HepG2 (cell line): ENCODE measurements at regions not wholly inside any gene's neighbourhood (a gene's known extent, or its start where the extent isn't known, plus 50 kb on each side); places are given as distances from the start of the nearest gene placed in this dataset.

Source experiments
- ATAC-seq: fragments of 200-7000 bp; cut with Tn5 transposase; 3 replicates; pipeline ENCODE4 v1.9.1; 2020; ENCODE audit warnings: mild to moderate bottlenecking, moderate library complexity
- BruUV-seq: library from RNA; stranded (reverse); fragments of 400-500 nt; replicated peaks from 2 replicates; lab custom pipeline; 2021; lab: Mats Ljungman, UMichigan
- CTCF ChIA-PET: fragments of 300-600 bp; formaldehyde crosslinking; extraction: SDS; loops from one replicate; lab custom pipeline; 2021; ENCODE audit warnings: low total read pairs, inconsistent platforms, low intra/inter-chr PET ratio; lab: Yijun Ruan, JAX
- POLR2A ChIA-PET: fragments of 350-600 bp; sonication (Branson Sonifier 250); formaldehyde crosslinking; loops from one replicate; lab custom pipeline; 2020; ENCODE audit warnings: antibody characterized with exemption, inconsistent platforms; lab: Yijun Ruan, JAX
- DNase-seq: peaks from one replicate; pipeline ENCODE4 v3.0.0-alpha.2; 2015; ENCODE audit warnings: low spot score
- FAIRE-seq: peaks from 3 replicates; lab custom pipeline; 2011; peaks lifted over from hg19 to GRCh38; lab: Jason Lieb, UNC
- H2AFZ ChIP-seq: one replicate; pipeline ENCODE4 v1.6.1; 2011; ENCODE audit warnings: low read length, inconsistent platforms
- H3K27ac ChIP-seq: fragments of 300-600 bp; 3 replicates; pipeline ENCODE4 v1.8.0; 2011; ENCODE audit warnings: mixed run types, mild to moderate bottlenecking, mixed read lengths, low read length, inconsistent platforms; ENCODE audit not compliant: insufficient read depth; ENCODE audit errors: extremely low read length
- H3K27me3 ChIP-seq, 2 experiments: fragments of 200-600 bp in 1 of 2; 2 replicates in 1 of 2; 3 replicates in 1 of 2; pipeline versions ENCODE4 v1.6.0 to v1.8.0; 2011; ENCODE audit warnings: low read length in 2 of 2, mild to moderate bottlenecking in 2 of 2, moderate library complexity in 2 of 2, inconsistent platforms in 1 of 2; ENCODE audit not compliant: insufficient read depth in 2 of 2, control insufficient read depth in 1 of 2
- H3K36me3 ChIP-seq, 2 experiments: fragments of 200-600 bp in 1 of 2; replicated peaks in 1 of 2; 2 replicates in 1 of 2; 3 replicates in 1 of 2; pipeline versions ENCODE4 v1.5.1 to v1.8.0; 2011; ENCODE audit warnings: low read length in 2 of 2, inconsistent platforms in 1 of 2; ENCODE audit not compliant: insufficient read depth in 2 of 2, control insufficient read depth in 1 of 2
- H3K4me1 ChIP-seq: 2 replicates; pipeline ENCODE4 v1.5.1; 2012; ENCODE audit warnings: low read length, inconsistent platforms; ENCODE audit not compliant: insufficient read depth
- H3K4me2 ChIP-seq: 2 replicates; pipeline ENCODE4 v1.6.0; 2011; ENCODE audit warnings: low read depth, low read length, inconsistent platforms
- H3K4me3 ChIP-seq, 3 experiments: fragments of 200-600 bp in 1 of 3; sonication (generic), shearing (Covaris generic) in 1 of 3; replicated peaks in 1 of 3; 2 replicates each; pipeline ENCODE4 v1.5.1; 2011 to 2016; ENCODE audit warnings: low read length in 3 of 3, inconsistent platforms in 2 of 3, low read depth in 2 of 3, mild to moderate bottlenecking in 2 of 3, control low read depth in 1 of 3, mixed read lengths in 1 of 3; ENCODE audit not compliant: insufficient read depth in 1 of 3
- H3K79me2 ChIP-seq: one replicate; pipeline ENCODE4 v1.6.1; 2011; ENCODE audit warnings: low read length, inconsistent platforms; ENCODE audit not compliant: insufficient read depth
- H3K9ac ChIP-seq: 2 replicates; pipeline ENCODE4 v1.6.0; 2011; ENCODE audit warnings: mild to moderate bottlenecking, low read depth, low read length, inconsistent platforms; ENCODE audit not compliant: insufficient read depth
- H3K9me3 ChIP-seq: 2 replicates; pipeline ENCODE4 v1.5.1; 2012; ENCODE audit warnings: mild to moderate bottlenecking, low read length
- H4K20me1 ChIP-seq: 2 replicates; pipeline ENCODE4 v1.6.0; 2011; ENCODE audit warnings: inconsistent platforms, mild to moderate bottlenecking, low read length, moderate library complexity; ENCODE audit not compliant: insufficient read depth
- ELF3 ChIP-seq: IDR thresholded peaks from 2 replicates; pipeline ENCODE4 v1.6.1; 2016; ENCODE audit warnings: missing genetic modification reagents, missing compliant biosample characterization
- HOXA3 ChIP-seq: sonication (generic); formaldehyde crosslinking; IDR thresholded peaks from 2 replicates; pipeline ENCODE4 v1.5.0; 2020; ENCODE audit warnings: missing genetic modification reagents
- MXD1 ChIP-seq: sonication (generic); formaldehyde crosslinking; IDR thresholded peaks from 2 replicates; pipeline ENCODE4 v1.4.0; 2020; ENCODE audit warnings: mild to moderate bottlenecking, missing genetic modification reagents
- NFIC ChIP-seq: IDR thresholded peaks from 2 replicates; pipeline ENCODE4 v1.6.1; 2012; ENCODE audit warnings: mild to moderate bottlenecking, low read length, inconsistent platforms
- RNF2 ChIP-seq: fragments of 450-650 bp; conservative IDR thresholded peaks from 2 replicates; pipeline ENCODE4 v1.6.1; 2016; ENCODE audit warnings: low read depth
- TCF7 ChIP-seq: sonication (generic); IDR thresholded peaks from 2 replicates; pipeline ENCODE4 v1.6.1; 2016; ENCODE audit warnings: antibody characterized with exemption, low read depth
- TOE1 ChIP-seq: sonication (generic); formaldehyde crosslinking; IDR thresholded peaks from 2 replicates; pipeline ENCODE4 v1.4.0; 2020; ENCODE audit warnings: mild to moderate bottlenecking, missing genetic modification reagents
- ZBTB26 ChIP-seq: IDR thresholded peaks from 2 replicates; pipeline ENCODE4 v1.6.1; 2016; ENCODE audit warnings: missing compliant biosample characterization, missing genetic modification reagents, borderline replicate concordance
- ZFP36L1 ChIP-seq: sonication (generic); formaldehyde crosslinking; IDR thresholded peaks from 2 replicates; pipeline ENCODE4 v1.8.0; 2022; ENCODE audit warnings: mild to moderate bottlenecking, missing genetic modification reagents, moderate library complexity
- ZNF101 ChIP-seq: sonication (generic); formaldehyde crosslinking; IDR thresholded peaks from 2 replicates; pipeline ENCODE4 v1.4.0; 2020; ENCODE audit warnings: mild to moderate bottlenecking, low read depth, missing genetic modification reagents, borderline replicate concordance
- ZNF260 ChIP-seq: sonication (generic); formaldehyde crosslinking; IDR thresholded peaks from 2 replicates; pipeline ENCODE4 v1.4.0; 2020; ENCODE audit warnings: missing genetic modification reagents, low read depth, mild to moderate bottlenecking, borderline replicate concordance
- ZNF263 ChIP-seq: sonication (generic); formaldehyde crosslinking; IDR thresholded peaks from 2 replicates; pipeline ENCODE4 v1.4.0; 2020; ENCODE audit warnings: missing genetic modification reagents
- ZNF331 ChIP-seq: sonication (generic); formaldehyde crosslinking; IDR thresholded peaks from 2 replicates; pipeline ENCODE4 v1.4.0; 2020; ENCODE audit warnings: missing genetic modification reagents
- ZNF343 ChIP-seq: sonication (generic); formaldehyde crosslinking; IDR thresholded peaks from 2 replicates; pipeline ENCODE4 v1.4.0; 2020; ENCODE audit warnings: mild to moderate bottlenecking, missing genetic modification reagents
- ZNF367 ChIP-seq: sonication (generic); formaldehyde crosslinking; IDR thresholded peaks from 2 replicates; pipeline ENCODE4 v1.4.0; 2020; ENCODE audit warnings: missing genetic modification reagents, borderline replicate concordance
- WGBS: methylation state at CpG from one replicate; pipeline ENCODE4 v1.1.6; 2017; ENCODE audit warnings: low lambda C conversion rate; 5-methylcytosine and 5-hydroxymethylcytosine counted together
- in situ Hi-C: cut with HindIII; loops from 2 replicates; pipeline ENCODE4 v1.10.0; 2017; ENCODE audit warnings: low pct_unique_long_range_greater_than_20kb; ENCODE audit not compliant: extremely low pct_ligation_motif_present
- intact Hi-C: fragments of 100-400 bp; cut with micrococcal nuclease; formaldehyde crosslinking; loops from one replicate; pipeline ENCODE4 v1.10.0; 2022; ENCODE audit not compliant: unreplicated experiment
- TF ChIP-seq, protein P1 (sequence below), 2 experiments: sonication (generic) in 1 of 2; formaldehyde crosslinking in 1 of 2; IDR thresholded peaks; 2 replicates each; pipeline versions ENCODE4 v1.4.0 to v1.6.1; 2016 to 2020; ENCODE audit warnings: borderline replicate concordance in 1 of 2, low read depth in 1 of 2, mild to moderate bottlenecking in 1 of 2, missing genetic modification reagents in 1 of 2

DNA sequence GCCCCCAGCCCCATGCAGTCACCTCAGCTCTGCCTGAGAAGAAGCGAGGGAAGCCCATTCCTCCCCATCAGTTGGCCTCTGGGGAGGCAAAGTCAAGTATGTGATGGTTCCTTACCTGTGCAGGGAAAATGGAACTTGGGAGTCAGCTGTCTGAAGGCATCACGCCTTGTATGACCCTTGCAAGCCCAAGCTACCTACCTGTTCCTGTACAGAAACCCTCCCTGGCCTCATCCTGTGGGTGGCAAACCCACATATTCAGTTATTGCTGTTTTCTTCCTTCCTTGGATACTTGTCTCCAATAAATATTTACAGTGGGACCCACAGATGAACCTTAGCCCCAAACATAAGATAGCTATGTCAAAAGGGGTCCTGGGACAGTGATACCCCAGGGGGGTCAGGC, 92.2 kb upstream of the MLN start:
- ATAC-seq (no peak), DNase-seq (no peak), FAIRE-seq (no peak)
- Histone ChIP-seq H3K4me2 (no peak overlapping the region), H3K9me3 (no peaks in the 10 kb centered on the region), H3K4me3 (no peak overlapping the region), H4K20me1 (no peaks in the 10 kb centered on the region), H3K27ac (no peak overlapping the region), H3K9ac (no peak overlapping the region), H3K79me2 (no peaks in the 10 kb centered on the region), H3K27me3 (peaks cover 6 to 66% of the 10 kb centered on the region in 2 experiments; a peak in 4 of 5 replicates), H2AFZ (no peak overlapping the region), H3K36me3 (no peaks in the 10 kb centered on the region), H3K4me1 (peaks cover 14% of the 10 kb centered on the region)
- ChIA-PET POLR2A (no interaction called here), CTCF (no interaction called here)
- BruUV-seq, result no TSS peak
- in situ Hi-C loops, result no loop called here
- TF ChIP-seq ZNF331, result no peak
- TF ChIP-seq ZFP36L1 (CRISPR knock-in tag), result no peak
- TF ChIP-seq ELF3 (CRISPR knock-in tag), result no peak
- no peak for TF ChIP-seq RNF2
- no peak for TF ChIP-seq TCF7
- no peak for TF ChIP-seq ZNF101 (CRISPR knock-in tag)
- no peak for TF ChIP-seq ZBTB26 (CRISPR knock-in tag)
- TF ChIP-seq ZNF260, result no peak
- no peak for TF ChIP-seq MXD1
- TF ChIP-seq ZNF367 (CRISPR knock-in tag), result no peak
- no peak for TF ChIP-seq TOE1 (CRISPR knock-in tag)
- no peak for TF ChIP-seq ZNF343 (CRISPR knock-in tag)
- TF ChIP-seq ZNF263 (CRISPR knock-in tag), result no peak
- no peak for TF ChIP-seq HOXA3 (CRISPR knock-in tag)
- TF ChIP-seq, protein P1, sequence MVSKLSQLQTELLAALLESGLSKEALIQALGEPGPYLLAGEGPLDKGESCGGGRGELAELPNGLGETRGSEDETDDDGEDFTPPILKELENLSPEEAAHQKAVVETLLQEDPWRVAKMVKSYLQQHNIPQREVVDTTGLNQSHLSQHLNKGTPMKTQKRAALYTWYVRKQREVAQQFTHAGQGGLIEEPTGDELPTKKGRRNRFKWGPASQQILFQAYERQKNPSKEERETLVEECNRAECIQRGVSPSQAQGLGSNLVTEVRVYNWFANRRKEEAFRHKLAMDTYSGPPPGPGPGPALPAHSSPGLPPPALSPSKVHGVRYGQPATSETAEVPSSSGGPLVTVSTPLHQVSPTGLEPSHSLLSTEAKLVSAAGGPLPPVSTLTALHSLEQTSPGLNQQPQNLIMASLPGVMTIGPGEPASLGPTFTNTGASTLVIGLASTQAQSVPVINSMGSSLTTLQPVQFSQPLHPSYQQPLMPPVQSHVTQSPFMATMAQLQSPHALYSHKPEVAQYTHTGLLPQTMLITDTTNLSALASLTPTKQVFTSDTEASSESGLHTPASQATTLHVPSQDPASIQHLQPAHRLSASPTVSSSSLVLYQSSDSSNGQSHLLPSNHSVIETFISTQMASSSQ (IDR thresholded peaks at IDR 0.05; ENCODE audit: low read depth), result no peak
- TF ChIP-seq, protein P1 (CRISPR knock-in tag; IDR thresholded peaks at IDR 0.05; ENCODE audit: borderline replicate concordance), result no peak
- TF ChIP-seq NFIC, result no peak
- WGBS, result 0% methylated on average over 2 of the region's 2 CpGs
- intact Hi-C loops, result no loop called here
